ENCODE measurements at regions not wholly inside any gene's neighbourhood (a gene's known extent, or its start where the extent isn't known, plus 50 kb on each side); places are given as distances from the start of the nearest gene placed in this dataset.

DNA sequence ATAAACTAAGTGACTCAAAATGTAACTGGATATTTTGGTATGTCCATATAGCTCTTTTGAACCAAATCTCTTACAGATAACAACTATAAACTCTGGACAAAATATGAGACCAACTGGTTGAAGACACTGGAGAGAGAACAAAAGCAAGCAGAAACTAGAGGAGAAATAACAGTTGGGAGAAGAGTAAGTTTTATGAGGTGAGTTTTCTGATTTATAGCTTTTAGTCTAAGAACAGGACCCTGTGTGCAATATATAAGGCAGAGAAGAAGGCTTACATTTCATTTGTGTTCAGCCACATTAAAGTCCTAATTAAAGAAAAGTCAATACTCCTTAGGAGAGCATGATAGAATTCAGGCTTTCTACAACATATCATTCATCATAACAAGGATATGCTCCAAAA is 71.0 kb upstream of the AMOTL1 start:
- TF ChIP-seq, protein P1, sequence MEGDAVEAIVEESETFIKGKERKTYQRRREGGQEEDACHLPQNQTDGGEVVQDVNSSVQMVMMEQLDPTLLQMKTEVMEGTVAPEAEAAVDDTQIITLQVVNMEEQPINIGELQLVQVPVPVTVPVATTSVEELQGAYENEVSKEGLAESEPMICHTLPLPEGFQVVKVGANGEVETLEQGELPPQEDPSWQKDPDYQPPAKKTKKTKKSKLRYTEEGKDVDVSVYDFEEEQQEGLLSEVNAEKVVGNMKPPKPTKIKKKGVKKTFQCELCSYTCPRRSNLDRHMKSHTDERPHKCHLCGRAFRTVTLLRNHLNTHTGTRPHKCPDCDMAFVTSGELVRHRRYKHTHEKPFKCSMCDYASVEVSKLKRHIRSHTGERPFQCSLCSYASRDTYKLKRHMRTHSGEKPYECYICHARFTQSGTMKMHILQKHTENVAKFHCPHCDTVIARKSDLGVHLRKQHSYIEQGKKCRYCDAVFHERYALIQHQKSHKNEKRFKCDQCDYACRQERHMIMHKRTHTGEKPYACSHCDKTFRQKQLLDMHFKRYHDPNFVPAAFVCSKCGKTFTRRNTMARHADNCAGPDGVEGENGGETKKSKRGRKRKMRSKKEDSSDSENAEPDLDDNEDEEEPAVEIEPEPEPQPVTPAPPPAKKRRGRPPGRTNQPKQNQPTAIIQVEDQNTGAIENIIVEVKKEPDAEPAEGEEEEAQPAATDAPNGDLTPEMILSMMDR (IDR thresholded peaks at IDR 0.05): no peak
- TF ChIP-seq POLR2A (IDR thresholded peaks at IDR 0.05): no peak
- TF ChIP-seq POLR2AphosphoS5 (IDR thresholded peaks at IDR 0.05): no peak
